ENCODE measurements at regions not wholly inside any gene's neighbourhood (a gene's known extent, or its start where the extent isn't known, plus 50 kb on each side); places are given as distances from the start of the nearest gene placed in this dataset.

DNA sequence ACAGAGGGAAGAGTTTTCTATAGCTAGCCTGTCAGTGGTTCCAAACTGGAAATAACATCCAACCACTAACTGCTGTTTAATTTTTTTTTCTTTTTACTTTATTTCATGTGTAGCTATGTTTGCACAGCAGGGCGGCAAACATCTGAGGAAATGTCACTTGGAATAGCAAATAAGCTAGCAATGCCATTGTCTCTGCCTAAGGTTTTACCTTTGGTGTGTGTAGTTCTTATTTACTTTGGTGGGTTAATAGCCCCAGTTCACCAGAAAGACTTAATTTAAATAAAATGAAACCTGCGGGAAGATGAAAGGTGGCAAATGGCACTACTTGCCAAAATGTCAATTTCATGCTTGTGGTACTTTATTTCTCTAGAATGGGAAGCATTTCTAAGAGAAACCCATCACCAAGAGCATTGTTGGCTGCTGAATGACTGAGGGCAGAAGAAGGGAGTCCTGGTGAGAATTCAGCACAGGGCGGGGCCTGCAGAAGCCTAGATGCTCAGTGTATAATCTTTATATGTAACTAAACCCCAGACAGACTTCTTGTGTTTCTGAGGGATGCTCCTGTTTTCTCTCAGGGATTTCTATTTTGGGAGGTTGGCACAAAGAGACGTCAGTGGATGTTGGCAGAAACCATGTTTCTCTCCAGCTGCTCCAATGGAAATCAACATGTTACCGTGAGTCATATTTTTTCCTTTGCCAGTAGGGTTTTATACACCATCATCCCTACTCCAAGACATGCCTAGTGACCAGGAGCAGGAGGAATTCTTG is 300.4 kb upstream of the NT5C1B start:
- no peaks in the 10 kb centered on the region for H3K36me3 ChIP-seq
- ATAC-seq (peak; percentile 34 to 62 (median 45)), DNase-seq (no peak)
- 62% methylated on average over 5 of the region's 5 CpGs for WGBS (ENCODE audit: insufficient coverage, low coverage, low lambda C conversion rate, missing lambda C conversion rate)
- H3K9me3 ChIP-seq, result no peaks in the 10 kb centered on the region
- TF ChIP-seq, protein P1, sequence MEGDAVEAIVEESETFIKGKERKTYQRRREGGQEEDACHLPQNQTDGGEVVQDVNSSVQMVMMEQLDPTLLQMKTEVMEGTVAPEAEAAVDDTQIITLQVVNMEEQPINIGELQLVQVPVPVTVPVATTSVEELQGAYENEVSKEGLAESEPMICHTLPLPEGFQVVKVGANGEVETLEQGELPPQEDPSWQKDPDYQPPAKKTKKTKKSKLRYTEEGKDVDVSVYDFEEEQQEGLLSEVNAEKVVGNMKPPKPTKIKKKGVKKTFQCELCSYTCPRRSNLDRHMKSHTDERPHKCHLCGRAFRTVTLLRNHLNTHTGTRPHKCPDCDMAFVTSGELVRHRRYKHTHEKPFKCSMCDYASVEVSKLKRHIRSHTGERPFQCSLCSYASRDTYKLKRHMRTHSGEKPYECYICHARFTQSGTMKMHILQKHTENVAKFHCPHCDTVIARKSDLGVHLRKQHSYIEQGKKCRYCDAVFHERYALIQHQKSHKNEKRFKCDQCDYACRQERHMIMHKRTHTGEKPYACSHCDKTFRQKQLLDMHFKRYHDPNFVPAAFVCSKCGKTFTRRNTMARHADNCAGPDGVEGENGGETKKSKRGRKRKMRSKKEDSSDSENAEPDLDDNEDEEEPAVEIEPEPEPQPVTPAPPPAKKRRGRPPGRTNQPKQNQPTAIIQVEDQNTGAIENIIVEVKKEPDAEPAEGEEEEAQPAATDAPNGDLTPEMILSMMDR (IDR thresholded peaks at IDR 0.05), result no peak
- TF ChIP-seq POLR2A (IDR thresholded peaks at IDR 0.05), result no peak
- H3K4me3 ChIP-seq, result no peak overlapping the region
- no peak overlapping the region for H3K27ac ChIP-seq
- H3K4me1 ChIP-seq, result peaks cover 0 to 4% (median 0%) of the 10 kb centered on the region in 4 donors
- H3K27me3 ChIP-seq, result no peaks in the 10 kb centered on the region
- intact Hi-C loops (cut with DNase I), result no loop called here

DNA sequence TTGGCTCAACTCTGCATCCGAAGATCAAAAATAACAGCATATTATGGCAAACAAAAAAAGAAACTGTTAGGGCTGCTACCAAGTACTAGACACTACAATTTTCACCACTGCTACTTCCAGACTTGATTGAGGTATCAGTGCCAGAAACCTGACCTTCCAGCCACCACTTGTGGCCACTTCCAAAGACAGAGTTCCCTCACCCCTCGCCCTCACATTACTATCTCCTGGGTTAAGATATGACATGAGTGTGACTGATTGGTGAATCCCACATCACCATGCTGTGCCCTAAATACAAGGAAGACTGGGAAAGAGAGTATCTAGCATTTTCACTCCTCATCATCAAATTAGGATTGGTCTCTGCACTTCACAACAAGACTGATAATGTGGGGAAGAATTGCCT is 296.1 kb upstream of the NT5C1B start:
- no peaks in the 10 kb centered on the region for H3K27me3 ChIP-seq
- intact Hi-C loops (cut with DNase I), result no loop called here
- ATAC-seq (no peak), DNase-seq (no peak)
- no peak for TF ChIP-seq POLR2A (IDR thresholded peaks at IDR 0.05)
- TF ChIP-seq, protein P1 (IDR thresholded peaks at IDR 0.05), result no peak
- no peaks in the 10 kb centered on the region for H3K9me3 ChIP-seq
- no peak overlapping the region for H3K27ac ChIP-seq
- H3K4me1 ChIP-seq, result peaks cover 0 to 4% (median 0%) of the 10 kb centered on the region in 4 donors
- H3K4me3 ChIP-seq, result no peak overlapping the region
- 89% methylated on average over 2 of the region's 2 CpGs for whole genome bisulfite sequencing (ENCODE audit: insufficient coverage, low coverage, low lambda C conversion rate, missing lambda C conversion rate)
- no peaks in the 10 kb centered on the region for H3K36me3 ChIP-seq

DNA sequence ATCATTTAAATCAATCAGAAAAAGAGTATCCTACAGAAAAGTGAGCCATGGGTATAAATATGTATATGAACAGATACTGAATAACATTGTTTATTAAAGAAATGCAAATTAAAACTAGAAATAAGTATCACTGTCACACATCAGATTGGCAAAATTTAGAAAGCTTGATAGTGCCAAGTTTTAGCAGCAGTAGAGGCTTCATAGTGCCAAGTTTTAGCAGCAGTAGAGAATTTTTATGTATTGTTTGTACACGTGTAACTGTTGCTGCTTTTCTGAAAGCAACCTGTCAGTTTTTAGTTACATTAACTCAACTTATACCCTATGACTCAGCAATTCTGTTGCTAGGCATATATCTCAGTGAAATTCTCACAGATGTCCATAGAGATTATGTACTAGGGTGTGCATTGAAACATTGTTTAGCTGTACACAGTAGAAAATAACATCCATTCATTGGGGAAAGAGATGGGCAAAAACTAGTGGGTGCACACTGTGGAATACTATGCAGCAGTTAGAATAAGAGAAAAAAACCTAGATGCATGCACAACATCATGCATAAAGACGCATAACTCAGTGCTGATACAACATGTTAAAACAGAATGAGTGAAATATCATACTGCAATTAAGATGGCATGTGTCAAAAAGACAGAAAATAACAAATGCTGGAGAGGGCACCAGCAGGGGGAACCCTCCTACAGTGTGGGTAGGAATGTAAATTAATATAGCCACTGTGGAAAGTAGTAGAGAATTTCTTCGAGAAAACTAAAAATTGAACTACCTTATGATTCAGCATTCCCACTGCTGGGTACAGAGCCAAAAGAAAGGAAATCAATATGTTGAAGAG is 294.5 kb upstream of the NT5C1B start:
- no peaks in the 10 kb centered on the region for H3K36me3 ChIP-seq
- no peak overlapping the region for H3K27ac ChIP-seq
- peak in 1 of 3 donors; percentile 24 for DNase-seq
- H3K27me3 ChIP-seq, result no peaks in the 10 kb centered on the region
- H3K4me1 ChIP-seq, result no peaks in the 10 kb centered on the region
- no peak for TF ChIP-seq POLR2A (IDR thresholded peaks at IDR 0.05)
- TF ChIP-seq, protein P1 (IDR thresholded peaks at IDR 0.05), result peak; percentile 33 to 54 (median 51)
- no peaks in the 10 kb centered on the region for H3K9me3 ChIP-seq
- intact Hi-C loops (cut with DNase I), result no loop called here
- H3K4me3 ChIP-seq, result no peak overlapping the region
- peak; percentile 36 to 65 (median 56) for ATAC-seq
- WGBS (ENCODE audit: insufficient coverage, low coverage, low lambda C conversion rate, missing lambda C conversion rate), result 43% methylated on average over 3 of the region's 3 CpGs

DNA sequence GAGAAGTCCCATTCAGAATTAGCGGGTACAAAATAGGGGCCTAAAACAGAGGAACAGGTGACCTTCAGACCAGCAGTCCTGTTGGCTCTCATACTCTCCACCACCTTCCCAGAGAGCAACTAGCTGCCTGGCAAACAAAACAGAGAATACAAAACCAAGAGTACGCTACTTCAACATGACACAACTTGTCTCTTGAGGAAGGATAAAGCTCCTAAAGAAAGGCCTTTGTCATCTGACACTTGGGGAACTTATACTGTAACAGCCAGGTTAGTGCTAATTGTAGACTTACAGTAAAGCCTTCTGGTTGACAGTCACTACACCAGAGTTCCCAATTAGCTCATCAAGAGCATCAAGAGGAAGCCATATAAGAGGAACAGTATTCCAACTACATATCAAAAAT is 282.1 kb upstream of the NT5C1B start:
- ATAC-seq (no peak), DNase-seq (no peak)
- 100% methylated on average over 2 of the region's 2 CpGs for WGBS (ENCODE audit: insufficient coverage, low coverage, low lambda C conversion rate, missing lambda C conversion rate)
- no peaks in the 10 kb centered on the region for H3K27me3 ChIP-seq
- H3K27ac ChIP-seq, result no peak overlapping the region
- no peak for TF ChIP-seq POLR2A (IDR thresholded peaks at IDR 0.05)
- TF ChIP-seq, protein P1 (IDR thresholded peaks at IDR 0.05), result no peak
- H3K9me3 ChIP-seq, result no peaks in the 10 kb centered on the region
- no peaks in the 10 kb centered on the region for H3K4me1 ChIP-seq
- no peaks in the 10 kb centered on the region for H3K36me3 ChIP-seq
- H3K4me3 ChIP-seq, result no peak overlapping the region
- intact Hi-C loops (cut with DNase I), result no loop called here
